Omental fat pad (tissue), 3 donors: ENCODE measurements at regions not wholly inside any gene's neighbourhood (a gene's known extent, or its start where the extent isn't known, plus 50 kb on each side); places are given as distances from the start of the nearest gene placed in this dataset.

Source experiments
- ATAC-seq: fragments of 150-250 bp; one replicate; pipeline ENCODE4 v1.9.1; 2016; ENCODE audit warnings: mild to moderate bottlenecking, moderate library complexity; ENCODE audit not compliant: low FRiP score
- DNase-seq: peaks from one replicate; pipeline ENCODE4 v3.0.0-alpha.2; 2019; ENCODE audit warnings: low spot score
- TF ChIP-seq, protein P1 (sequence below), 3 donors: fragments of 450-650 bp; IDR thresholded peaks; one replicate each; pipeline ENCODE4 v1.5.1; 2016 to 2017; ENCODE audit warnings: antibody characterized with exemption in 3 of 3, mild to moderate bottlenecking in 3 of 3, moderate library complexity in 2 of 3

DNA sequence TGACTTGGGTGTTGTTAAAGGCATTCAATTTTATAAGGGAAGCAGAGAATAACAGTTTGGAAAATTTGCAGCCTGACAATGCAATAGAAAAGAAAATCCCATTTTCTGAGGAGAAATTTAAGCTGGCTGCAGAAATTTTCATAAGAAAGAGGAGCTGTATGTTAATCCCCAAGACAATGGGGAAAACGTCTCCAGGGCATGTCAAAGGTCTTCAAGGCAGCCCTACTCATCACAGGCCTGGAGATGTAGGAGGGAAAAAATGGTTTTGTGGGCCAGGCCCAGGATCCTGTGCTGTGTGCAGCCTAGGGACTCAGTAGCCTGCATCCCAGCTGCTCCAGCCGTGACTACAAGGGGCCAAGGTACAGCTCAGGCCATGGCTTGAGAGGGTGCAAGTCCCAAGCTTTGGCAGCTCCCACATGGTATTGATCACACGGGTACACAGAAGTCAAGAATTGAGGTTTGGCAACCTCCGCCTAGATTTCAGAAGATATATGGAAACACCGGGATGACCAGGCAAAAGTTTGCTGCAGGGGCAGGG is 846.4 kb downstream of the C12orf50 start:
- ATAC-seq (no peak), DNase-seq (no peak)
- TF ChIP-seq, protein P1, sequence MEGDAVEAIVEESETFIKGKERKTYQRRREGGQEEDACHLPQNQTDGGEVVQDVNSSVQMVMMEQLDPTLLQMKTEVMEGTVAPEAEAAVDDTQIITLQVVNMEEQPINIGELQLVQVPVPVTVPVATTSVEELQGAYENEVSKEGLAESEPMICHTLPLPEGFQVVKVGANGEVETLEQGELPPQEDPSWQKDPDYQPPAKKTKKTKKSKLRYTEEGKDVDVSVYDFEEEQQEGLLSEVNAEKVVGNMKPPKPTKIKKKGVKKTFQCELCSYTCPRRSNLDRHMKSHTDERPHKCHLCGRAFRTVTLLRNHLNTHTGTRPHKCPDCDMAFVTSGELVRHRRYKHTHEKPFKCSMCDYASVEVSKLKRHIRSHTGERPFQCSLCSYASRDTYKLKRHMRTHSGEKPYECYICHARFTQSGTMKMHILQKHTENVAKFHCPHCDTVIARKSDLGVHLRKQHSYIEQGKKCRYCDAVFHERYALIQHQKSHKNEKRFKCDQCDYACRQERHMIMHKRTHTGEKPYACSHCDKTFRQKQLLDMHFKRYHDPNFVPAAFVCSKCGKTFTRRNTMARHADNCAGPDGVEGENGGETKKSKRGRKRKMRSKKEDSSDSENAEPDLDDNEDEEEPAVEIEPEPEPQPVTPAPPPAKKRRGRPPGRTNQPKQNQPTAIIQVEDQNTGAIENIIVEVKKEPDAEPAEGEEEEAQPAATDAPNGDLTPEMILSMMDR (IDR thresholded peaks at IDR 0.05) = no peak

DNA sequence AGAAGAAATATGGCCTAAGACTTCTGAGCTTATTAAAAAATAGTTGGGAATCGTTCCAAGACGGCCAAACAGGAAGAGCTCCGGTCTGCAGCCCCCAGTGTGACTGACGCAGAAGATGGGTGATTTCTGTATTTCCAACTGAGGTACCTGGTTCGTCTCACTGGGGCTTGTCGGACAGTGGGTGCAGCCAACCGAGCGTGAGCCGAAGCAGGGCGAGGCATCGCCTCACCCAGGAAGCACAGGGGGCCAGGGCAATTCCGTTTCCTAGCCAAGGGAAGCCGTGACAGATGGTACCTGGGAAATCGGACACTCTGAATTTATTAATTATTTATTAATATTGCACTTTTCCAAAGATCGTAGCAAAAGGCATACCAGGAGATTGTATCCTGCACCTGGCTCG is 857.8 kb downstream of the C12orf50 start:
- ATAC-seq = no peak
- TF ChIP-seq, protein P1 (IDR thresholded peaks at IDR 0.05) = no peak
- no peak for DNase-seq

DNA sequence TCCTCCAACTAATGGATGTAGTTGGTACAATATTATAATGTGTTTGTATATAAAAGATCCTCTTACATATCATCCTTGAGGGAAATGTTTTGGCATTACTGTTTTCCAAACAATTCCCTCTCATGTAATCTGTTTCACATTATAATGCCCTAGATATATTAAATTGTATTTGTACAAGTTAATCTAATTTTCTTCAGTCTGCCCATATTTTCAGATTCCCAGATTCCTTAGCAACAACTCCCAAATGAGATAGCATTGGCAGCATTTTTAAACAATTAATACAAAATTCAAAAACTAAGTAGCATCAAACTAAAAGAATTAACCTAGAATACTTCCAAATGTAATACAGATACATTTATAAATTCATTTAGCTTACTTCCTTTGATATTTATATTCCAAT is 860.2 kb downstream of the C12orf50 start:
- no peak for DNase-seq
- no peak for ATAC-seq
- TF ChIP-seq, protein P1 (IDR thresholded peaks at IDR 0.05) = no peak

DNA sequence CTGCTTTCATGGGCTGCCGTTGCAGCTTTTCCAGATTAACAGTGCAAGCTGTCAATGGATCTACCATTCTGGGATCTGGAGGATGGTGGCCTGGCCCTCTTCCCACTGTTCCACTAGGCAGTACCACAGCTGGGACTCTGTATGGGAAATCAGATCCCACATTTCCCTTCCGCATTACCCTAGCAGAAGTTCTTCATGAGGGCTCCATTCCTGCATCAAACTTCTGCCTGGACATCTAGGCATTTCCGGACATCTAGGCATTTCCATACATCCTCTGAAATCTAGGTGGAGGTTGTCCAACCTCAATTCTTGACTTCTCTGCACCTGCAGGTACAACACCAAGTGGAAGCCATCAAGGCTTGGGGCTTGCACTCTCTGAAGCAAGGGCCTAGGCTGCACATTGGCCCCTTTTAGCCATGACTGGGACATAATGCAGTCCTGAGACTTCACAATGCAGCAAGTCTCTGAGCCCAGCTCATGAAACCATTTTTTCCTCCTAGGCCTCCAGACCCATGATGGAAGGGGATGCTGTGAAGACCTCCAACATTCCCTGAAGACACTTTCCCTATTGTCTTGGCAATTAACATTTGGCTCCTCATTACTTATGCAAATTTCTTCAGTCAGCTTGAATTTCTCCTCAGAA is 863.3 kb downstream of the C12orf50 start:
- DNase-seq (no peak), ATAC-seq (no peak)
- TF ChIP-seq, protein P1 (IDR thresholded peaks at IDR 0.05) = no peak

DNA sequence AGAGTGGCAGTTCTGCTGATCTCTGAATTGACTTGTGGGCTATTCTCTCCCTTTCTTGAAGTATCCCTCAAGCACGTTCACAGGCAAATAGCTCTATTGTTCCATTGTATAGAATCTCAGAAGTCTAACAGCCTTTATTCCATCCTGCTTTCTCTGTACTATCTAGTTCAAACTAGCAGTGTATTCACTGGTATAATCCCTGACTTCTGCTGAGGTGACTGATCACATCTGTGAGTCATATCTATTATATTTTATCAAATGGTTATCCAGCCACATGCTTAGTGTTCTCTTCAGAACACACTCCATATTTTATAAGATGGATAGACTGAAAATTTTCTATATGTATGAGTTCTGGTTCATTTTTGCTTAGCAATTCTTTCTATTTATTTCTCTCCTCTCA is 866.1 kb downstream of the C12orf50 start:
- no peak for ATAC-seq

DNA sequence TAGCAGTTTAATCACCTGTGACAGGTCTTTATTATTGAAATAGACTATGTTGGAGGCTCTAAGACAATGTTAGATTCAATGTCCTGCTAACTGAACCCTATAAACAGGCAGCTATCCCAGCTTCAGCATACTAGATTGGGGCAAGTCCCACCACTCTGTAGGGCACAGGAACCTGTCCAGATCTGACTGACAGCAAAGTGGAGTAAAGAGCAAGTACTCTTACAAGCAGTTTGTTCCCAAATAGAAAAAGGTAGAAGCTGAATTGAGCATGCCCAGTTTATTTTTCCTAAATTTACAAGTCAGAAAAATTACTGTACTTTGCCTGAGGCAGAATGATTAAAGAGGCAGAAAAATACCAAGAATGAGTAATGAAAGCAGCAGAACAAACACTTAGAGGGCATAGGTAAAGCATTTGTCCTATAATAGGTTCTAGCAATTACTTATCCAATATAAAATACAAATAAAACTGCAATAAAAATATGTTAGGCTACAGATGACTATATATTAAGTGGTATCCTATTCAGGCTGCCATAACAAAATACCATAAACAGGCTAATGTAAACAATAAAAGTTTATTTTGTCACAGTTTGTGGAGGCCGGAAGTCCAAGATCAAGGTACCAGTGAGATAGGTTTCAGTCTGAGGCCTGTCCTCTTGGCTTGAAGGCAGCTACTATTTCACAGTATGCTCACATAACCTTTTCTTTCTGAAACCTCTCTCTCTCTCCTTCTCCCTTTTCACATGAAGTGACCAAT is 868.2 kb downstream of the C12orf50 start:
- ATAC-seq (no peak), DNase-seq (no peak)
- TF ChIP-seq, protein P1 (IDR thresholded peaks at IDR 0.05) = no peak

More for the DNA sequence above, 866.1 kb downstream of the C12orf50 start:
- no peak for DNase-seq
- TF ChIP-seq, protein P1 (IDR thresholded peaks at IDR 0.05) = no peak
